MV-4-11 (cell line): ENCODE measurements at regions not wholly inside any gene's neighbourhood (a gene's known extent, or its start where the extent isn't known, plus 50 kb on each side); places are given as distances from the start of the nearest gene placed in this dataset.

Source experiments
- DNase-seq: peaks from one replicate; lab custom pipeline; 2025; lab: John Stamatoyannopoulos, UW

GRCh38 chr13:52931131-52931530, 82.7 kb upstream of the PCDH8 start:
- DNase-seq: no peak

DNA sequence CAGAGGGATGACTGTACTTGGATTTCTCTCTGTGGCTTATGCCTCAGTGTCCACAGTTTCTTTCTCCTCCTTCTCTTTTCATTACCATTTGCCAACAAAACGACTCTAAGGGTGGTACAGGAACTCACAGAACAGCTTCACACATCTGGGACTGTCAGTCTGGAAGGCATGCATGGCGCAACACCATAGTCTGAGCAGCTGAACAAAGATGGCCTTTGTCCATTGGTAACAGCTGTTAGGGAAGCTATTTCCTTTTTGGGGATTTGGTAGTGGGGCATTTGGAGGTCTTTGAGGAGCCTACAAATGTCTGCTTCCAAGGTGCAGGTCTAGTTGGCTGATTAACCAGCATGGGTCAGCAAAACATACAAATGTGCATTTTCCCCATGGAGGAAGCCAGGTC, 81.4 kb upstream of the PCDH8 start:
- no peak for DNase-seq

- DNase-seq: no peak
Observed at GRCh38 chr13:52926971-52927370, 78.5 kb upstream of the PCDH8 start.

DNA sequence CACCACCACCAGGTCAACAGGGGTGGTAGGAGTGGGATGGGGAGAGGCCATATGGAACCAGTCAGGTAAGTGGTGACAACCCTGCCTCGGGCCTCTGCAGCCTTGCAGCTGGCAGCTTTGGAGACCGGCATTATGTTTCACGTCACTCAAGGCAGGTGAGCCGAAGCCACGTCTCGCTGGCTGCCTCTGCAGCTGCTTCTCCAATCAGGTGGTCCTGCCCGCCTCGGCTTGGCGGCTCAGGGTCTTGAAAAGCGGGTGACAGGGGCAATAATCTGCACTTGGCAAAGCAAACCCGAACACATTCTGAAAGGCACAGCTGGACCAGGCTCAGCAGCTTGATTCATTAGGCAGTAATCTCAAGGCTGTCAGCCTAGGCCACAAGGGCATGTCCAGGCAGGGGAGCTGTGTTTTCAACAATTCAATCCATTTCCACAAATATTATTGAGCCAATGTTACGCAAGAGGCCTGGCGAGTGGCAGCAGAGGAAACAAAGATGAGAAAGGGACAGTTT, 77.4 kb upstream of the PCDH8 start:
- DNase-seq: no peak

- no peak for DNase-seq
Observed at GRCh38 chr13:52925251-52925650, 76.8 kb upstream of the PCDH8 start.

DNA sequence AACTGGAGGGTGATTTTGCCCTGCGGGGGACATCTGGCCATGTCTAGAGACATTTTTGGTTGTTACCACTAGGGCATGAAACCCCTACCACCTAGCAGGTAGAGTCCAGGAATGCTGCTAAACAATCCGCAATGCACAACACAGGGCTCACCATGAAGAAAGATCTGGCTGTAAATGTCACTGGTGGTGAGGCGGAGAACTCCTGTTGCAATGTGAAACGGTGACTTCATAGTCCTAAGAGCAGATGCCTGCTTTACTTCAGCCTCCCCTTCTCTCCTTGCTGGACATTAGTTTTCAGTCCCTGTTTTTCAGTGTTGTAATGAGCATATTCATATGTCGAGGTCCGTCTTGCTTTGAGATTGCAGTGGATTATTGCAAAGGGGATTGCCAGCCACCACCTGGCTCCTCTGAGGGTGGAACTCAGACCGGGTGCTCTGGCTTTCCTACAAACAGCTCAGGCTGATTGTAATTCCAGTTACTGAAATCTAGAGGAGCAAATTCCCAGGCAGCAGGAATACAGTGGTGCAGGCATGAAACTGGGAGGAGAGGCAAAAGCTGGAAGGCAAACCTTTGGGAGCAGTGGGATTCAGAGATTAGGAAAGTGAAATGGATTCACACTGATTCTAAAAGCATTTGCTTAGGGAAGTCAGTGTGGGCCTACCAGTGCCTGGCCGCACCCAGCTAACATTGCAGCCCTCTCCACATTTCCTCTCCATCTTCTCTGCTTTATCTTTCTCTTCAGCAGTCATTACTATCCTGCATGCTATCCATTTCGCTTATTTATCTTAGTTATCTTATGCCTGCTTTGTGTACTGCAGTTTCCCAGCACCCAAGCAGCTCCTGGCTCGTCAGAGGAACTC, 76.1 kb upstream of the PCDH8 start:
- no peak for DNase-seq

- no peak for DNase-seq
Observed at GRCh38 chr13:52922961-52923360, 74.5 kb upstream of the PCDH8 start.

- DNase-seq: peak; percentile 90
Observed at GRCh38 chr13:52921194-52921593, 72.8 kb upstream of the PCDH8 start.

DNA sequence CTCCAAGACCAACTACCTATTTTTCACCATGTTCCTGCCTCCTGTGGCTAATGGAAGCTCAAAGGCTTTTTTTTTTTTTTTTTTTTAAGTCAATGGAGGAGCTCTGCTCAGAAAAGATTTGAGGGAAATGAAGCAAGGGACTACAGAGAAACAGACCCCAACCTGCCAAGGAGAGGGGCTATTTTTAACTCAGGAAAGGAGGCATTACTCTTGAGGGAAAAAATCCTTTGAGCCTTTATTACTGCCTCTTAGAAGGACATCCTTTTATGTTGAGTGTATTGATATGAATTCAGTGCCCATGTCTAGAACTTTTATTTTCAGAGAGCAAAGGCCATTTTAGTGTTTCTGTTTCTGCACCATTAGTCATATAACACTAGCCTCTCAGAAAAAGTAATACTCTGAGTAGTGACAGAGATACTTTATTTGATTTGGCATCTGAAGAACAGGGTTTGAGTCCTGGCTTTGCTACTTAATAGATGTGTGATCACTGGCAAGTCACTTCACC, 68.1 kb upstream of the PCDH8 start:
- no peak for DNase-seq

DNA sequence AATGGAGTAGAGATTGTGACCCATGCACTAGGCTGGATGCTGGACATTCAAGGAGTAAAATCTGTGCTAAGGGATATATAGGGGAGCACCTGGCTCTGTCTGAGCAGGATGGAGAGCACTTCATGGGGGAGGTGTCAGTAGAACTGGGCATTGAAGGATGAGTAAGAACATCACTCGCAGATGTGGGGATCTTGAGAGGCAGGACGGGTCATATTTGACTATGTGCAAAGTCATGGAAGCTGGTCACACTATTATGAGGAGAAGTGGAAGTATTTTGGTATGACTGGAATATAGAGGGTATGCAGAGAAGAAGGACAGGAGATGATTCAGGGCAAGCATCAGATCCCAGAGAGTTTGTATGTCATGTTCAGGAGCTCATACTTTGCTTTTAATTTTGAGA, 62.9 kb upstream of the PCDH8 start:
- DNase-seq: no peak

DNA sequence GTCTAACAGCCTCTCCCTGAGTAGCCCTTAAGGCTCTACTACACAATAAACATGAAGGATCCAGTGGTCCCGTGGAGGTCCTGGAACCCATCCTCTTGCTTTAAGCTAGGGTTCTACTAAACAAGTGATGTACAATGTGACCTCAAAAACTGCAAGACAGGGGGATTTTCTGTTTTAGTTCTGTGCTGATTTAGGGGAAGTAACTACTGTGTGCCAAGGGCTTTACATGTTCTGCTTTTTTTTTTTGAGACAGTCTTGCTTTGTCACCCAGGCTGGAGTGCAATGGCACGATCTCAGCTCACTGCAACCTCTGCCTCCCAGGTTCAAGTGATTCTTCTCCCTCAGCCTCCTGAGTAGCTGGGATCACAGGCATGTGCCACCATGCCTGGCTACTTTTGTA, 61.9 kb upstream of the PCDH8 start:
- DNase-seq: peak; percentile 66

DNA sequence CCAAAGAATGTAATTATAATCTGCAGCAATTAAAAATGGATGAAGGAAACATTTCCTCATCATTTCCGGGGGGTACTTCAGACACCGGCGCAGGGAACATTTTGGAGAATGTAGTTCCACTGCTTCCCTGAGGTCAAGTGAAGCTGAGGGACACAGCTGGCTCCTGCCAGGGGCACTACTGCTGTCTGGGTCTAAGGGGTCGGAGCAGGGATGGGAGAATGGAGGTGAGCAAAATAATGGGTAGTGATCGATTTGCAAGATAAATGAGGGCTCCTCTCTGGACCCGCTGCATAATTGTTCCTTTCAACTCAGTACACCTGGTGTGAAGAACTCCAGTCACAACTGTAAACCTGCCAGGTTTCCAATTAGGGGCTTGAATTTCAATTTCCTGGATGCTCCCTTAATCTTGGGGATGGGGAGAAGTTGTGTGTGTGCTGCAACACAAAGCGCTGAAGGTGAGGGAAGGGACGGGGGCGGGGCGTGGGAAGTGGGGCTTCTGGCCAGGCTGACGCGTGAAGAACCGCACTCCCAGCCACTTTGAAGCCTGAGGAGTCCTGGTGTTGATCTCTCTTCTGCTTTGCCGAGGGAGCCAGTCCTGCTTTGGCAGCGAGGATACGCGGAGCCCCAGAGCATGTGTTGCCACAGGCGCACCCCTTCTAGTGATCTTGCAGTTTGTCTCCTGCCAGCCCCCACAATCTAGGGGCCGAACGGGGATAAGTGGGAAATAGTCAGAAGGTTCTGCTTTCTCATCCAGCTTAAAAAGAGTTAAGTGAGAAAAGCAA, 57.9 kb upstream of the PCDH8 start:
- DNase-seq: no peak

GRCh38 chr13:52905701-52906100, 57.3 kb upstream of the PCDH8 start:
- DNase-seq: no peak

DNA sequence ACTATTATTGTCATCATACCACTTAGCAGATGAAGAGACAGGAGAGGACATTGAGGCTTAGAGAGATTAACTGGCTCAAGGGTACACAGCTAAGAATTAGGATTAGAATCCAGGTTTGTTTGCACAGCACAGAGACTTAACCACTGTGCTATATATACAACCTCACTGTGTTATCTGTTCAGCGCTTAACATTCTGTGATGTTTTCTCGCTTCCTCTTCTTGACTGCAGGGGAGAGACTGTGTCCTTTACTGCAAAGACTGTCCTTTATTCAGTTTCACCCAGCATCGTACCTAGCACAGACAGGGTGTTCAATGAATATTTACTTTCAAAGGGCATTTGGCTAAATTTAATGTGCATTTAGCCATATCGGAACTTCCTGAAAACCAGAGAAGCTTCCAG, 54.9 kb upstream of the PCDH8 start:
- peak; percentile 39 for DNase-seq

GRCh38 chr13:52899206-52899605, 50.8 kb upstream of the PCDH8 start:
- DNase-seq: no peak
